ENCODE measurements at regions not wholly inside any gene's neighbourhood (a gene's known extent, or its start where the extent isn't known, plus 50 kb on each side); places are given as distances from the start of the nearest gene placed in this dataset.
"Not testable (repeated sequence)": the region's sequence is repeated elsewhere in the genome, so short reads cannot be mapped to it uniquely, and the experiment has no call there.

- DNase-seq (ENCODE audit: low spot score), result no peak
Measured at GRCh38 chr6:25181923-25182322, 97.3 kb upstream of the CARMIL1 start.

DNA sequence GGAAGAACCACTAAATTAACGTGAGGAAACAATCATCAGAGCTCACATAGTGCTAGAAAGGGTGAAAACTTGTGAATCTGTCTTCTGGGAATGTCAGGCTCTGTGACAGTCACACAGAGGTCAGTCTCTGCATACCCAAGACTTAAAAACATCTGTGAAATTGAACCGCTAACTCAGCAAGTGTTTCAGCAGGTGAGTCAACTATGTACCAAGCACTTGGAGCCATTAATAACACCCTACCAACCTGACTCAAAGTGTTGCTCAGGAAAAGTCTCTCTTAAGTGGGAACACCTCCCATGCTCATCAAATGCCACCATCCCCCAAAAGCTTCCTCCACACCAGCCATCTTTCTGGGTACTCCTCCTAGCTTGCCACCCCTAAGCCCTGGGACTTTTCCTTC lies 92.3 kb upstream of the CARMIL1 start:
- DNase-seq (ENCODE audit: low spot score), result no peak

GRCh38 chr6:25188232-25188631 lies 90.9 kb upstream of the CARMIL1 start:
- no peak for DNase-seq (ENCODE audit: low spot score)

- no peak for DNase-seq (ENCODE audit: low spot score)
Measured at GRCh38 chr6:25192590-25193459, 86.3 kb upstream of the CARMIL1 start.

DNA sequence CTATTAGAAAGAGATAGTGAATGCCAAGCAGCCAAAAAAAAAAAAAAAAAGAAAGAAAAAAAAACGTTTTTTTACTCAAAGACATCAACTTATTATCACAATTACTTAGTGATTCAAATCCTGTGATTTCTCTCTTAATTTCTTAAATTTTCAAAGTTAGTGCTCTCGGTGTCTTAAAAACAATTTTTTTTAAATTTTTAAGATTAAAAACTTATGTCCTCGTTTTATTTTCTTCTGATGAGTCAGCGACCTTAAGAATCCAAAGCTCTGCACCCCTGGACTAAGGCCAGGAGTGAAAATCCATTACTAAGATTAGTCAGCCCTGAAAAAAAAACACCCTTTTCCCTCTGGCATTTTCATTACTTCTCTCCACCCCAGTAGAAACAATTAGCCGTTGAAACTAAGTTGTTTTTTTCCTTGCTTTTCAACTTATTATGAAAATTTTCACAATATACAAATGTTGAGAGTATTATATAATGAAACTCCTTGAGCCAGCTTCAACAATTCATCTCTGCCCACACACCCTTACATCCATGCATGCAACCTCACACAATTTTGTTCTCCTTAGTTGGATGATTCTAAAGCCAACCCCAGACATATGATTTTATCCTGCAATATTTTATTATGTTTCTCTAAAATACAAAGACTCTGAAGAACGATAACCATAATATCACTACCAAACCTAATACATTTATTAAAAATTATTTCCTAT lies 85.6 kb upstream of the CARMIL1 start:
- DNase-seq (ENCODE audit: low spot score), result peak; percentile 2

GRCh38 chr6:25194172-25194678 lies 84.9 kb upstream of the CARMIL1 start:
- no peak for DNase-seq (ENCODE audit: low spot score)

DNA sequence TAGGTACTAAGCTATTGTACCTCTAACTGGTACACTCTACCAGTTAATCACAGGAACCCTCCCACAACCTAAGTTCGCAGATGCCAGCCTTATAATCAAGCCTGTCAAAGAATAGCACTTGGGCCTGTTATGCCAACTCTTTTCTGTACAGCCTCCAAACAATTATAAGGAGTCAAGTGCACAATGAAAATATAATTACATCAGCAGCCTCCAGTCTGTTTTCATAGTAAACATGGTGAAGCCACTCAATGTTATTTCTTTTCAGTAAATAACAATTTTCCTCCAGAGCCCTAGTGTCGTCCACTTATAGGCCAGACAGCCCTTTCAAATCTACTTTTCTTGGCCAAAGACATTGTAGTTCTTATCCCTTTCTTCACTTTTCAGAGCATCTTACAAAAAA lies 82.7 kb upstream of the CARMIL1 start:
- DNase-seq (ENCODE audit: low spot score), result no peak

- no peak for DNase-seq (ENCODE audit: low spot score)
Measured at GRCh38 chr6:25197111-25197510, 82.1 kb upstream of the CARMIL1 start.

GRCh38 chr6:25199544-25199943 lies 79.6 kb upstream of the CARMIL1 start:
- no peak for DNase-seq (ENCODE audit: low spot score)

DNA sequence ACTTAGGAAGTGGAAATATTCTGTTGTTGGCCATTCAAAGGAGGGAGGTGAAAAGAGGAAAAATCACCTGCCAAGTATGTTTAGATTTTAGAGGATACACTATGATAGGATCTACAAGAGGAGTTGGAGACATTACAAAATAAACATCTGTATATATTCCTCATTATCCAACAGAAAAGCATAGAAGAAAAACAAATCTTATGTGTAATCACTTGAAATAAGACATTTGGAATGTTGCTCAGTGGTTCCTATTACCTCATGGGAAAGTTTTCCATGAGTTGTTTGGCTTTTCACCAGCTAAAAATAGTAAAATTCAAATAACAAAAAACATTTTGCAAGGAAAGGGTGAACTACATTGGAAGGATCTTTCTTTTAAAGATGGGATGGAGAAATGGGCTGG lies 76.7 kb upstream of the CARMIL1 start:
- no peak for DNase-seq (ENCODE audit: low spot score)

- no peak for DNase-seq (ENCODE audit: low spot score)
Measured at GRCh38 chr6:25205629-25206028, 73.5 kb upstream of the CARMIL1 start.

- not testable (repeated sequence) for DNase-seq (ENCODE audit: low spot score)
Measured at GRCh38 chr6:25207453-25208155, 71.6 kb upstream of the CARMIL1 start.

DNA sequence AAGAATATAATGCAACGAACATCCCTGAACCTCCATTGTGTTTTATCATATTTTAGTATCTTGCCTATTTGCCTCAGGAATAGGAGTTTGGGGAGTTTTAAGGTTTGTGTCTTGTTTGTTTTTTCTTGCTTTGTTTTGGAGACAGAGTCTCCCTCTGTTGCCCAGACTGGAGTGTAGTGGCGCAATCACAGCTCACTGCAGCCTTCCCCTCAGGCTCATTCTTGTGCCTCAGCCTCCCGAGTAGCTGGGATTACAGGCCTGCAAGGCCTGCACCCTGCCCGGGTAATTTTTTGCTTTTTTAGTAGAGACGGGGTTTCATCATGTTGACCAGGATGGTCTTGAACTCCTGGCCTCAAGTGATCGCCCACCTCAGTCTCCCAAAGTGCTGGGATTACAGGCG lies 63.3 kb upstream of the CARMIL1 start:
- no peak for DNase-seq (ENCODE audit: low spot score)

DNA sequence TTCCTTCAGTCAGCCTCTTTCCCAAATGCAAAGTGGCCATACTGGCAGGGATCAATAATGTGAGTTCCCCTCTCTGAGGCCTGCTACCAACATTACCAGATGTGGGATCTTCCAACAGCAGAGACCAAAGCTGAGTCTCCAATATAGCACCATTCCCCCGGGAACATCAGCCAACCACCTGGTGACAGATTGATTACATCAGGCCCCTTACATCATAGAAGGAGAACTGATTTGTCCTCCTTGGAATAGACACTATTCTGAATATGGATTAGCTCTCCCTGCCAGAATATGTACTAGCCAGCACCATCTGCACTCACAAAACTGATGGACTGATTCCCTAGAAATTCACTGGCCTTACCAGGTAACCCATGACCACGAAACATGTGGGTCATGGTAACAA lies 61.9 kb upstream of the CARMIL1 start:
- DNase-seq (ENCODE audit: low spot score), result no peak

- peak; percentile 2 for DNase-seq (ENCODE audit: low spot score)
Measured at GRCh38 chr6:25217829-25218228, 61.3 kb upstream of the CARMIL1 start.

DNA sequence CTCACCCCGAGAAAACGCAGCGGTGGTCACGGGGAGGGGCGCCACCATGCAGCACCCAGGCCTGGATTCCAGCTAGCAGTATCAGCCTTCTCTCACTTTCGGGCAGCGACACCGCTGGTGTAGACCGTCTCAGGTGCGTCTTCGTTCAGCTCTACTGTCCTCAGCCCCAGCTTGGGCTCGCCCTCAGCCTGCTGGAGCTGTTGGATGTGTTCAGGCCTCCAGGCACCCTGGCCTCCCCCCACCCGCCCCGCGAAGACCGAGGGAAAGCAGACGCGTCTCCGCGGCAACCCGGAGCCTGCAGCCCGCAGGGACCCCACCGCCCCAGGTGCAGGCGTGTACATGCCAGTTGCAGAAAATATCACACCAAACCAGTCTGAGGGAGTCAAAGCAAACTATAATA lies 60.8 kb upstream of the CARMIL1 start:
- DNase-seq (ENCODE audit: low spot score), result no peak

GRCh38 chr6:25219216-25219916 lies 59.8 kb upstream of the CARMIL1 start:
- DNase-seq (ENCODE audit: low spot score), result no peak

GRCh38 chr6:25219917-25220278 lies 59.3 kb upstream of the CARMIL1 start:
- DNase-seq (ENCODE audit: low spot score), result no peak

DNA sequence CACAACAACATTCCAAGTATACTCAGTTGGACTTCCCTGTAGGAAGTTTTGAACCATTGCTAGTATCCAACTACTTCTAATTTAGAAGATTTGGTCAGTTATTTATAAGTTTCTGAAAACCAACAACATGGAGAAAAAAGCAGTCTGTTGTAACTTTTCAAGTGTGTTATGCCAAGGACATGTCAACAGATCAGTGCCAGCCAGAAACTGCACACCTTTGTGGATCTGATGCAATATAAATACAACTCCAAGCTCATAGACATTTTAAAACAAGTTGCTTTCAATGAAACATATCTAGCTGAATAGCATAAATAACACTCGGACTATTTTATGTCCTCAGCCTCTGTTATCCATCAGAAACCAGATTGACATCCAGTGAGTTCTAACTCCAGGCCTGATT lies 58.3 kb upstream of the CARMIL1 start:
- DNase-seq (ENCODE audit: low spot score), result no peak

GRCh38 chr6:25222006-25222678 lies 57.0 kb upstream of the CARMIL1 start:
- no peak for DNase-seq (ENCODE audit: low spot score)

- DNase-seq (ENCODE audit: low spot score), result peak; percentile 51
Measured at GRCh38 chr6:25223490-25223991, 55.6 kb upstream of the CARMIL1 start.

Measured in globus pallidus (tissue), 1 donor.